Activated naive CD8-positive, alpha-beta T cell (primary cell): ENCODE measurements at regions not wholly inside any gene's neighbourhood (a gene's known extent, or its start where the extent isn't known, plus 50 kb on each side); places are given as distances from the start of the nearest gene placed in this dataset.
A peak's percentile ranks its signal among the peaks of the same experiment; 100 is the strongest.

Experiments
- H3K27ac Mint-ChIP-seq: one replicate; pipeline ENCODE4 v1.8.0; 2021; ENCODE audit warnings: mixed read lengths
- H3K27me3 Mint-ChIP-seq: one replicate; pipeline ENCODE4 v1.8.0; 2021; ENCODE audit warnings: mixed read lengths
- H3K36me3 Mint-ChIP-seq: one replicate; pipeline ENCODE4 v1.8.0; 2021; ENCODE audit warnings: mixed read lengths
- H3K4me1 Mint-ChIP-seq: one replicate; pipeline ENCODE4 v1.8.0; 2021; ENCODE audit warnings: low read depth, mixed read lengths
- H3K4me3 Mint-ChIP-seq: one replicate; pipeline ENCODE4 v1.8.0; 2021; ENCODE audit warnings: mild to moderate bottlenecking, mixed read lengths
- H3K9me3 Mint-ChIP-seq: one replicate; pipeline ENCODE4 v1.8.0; 2021; ENCODE audit warnings: low read depth, mixed read lengths

GRCh38 chr1:235019961-235020360, 108.7 kb downstream of the TOMM20 start:
- Mint-ChIP-seq H3K4me3 (no peak overlapping the region), H3K9me3 (peaks cover 4% of the 10 kb centered on the region), H3K36me3 (peaks cover 5% of the 10 kb centered on the region), H3K27me3 (no peaks in the 10 kb centered on the region), H3K4me1 (peaks cover 49% of the 10 kb centered on the region), H3K27ac (no peak overlapping the region)

- H3K36me3 Mint-ChIP-seq, result peaks cover 5% of the 10 kb centered on the region
Measured at GRCh38 chr1:235019471-235019870, 109.2 kb downstream of the TOMM20 start.

GRCh38 chr1:235018720-235019444, 109.8 kb downstream of the TOMM20 start:
- H3K27me3 Mint-ChIP-seq, result no peaks in the 10 kb centered on the region
- peaks cover 58% of the 10 kb centered on the region for H3K4me1 Mint-ChIP-seq
- H3K4me3 Mint-ChIP-seq, result peak overlapping the region; percentile 22
- peaks cover 5% of the 10 kb centered on the region for H3K36me3 Mint-ChIP-seq
- peaks cover 4% of the 10 kb centered on the region for H3K9me3 Mint-ChIP-seq
- H3K27ac Mint-ChIP-seq, result peak overlapping the region; percentile 66

More at GRCh38 chr1:235019471-235019870, 109.2 kb downstream of the TOMM20 start:
- Mint-ChIP-seq H3K4me3 (no peak overlapping the region), H3K27ac (no peak overlapping the region), H3K9me3 (peaks cover 4% of the 10 kb centered on the region), H3K27me3 (no peaks in the 10 kb centered on the region), H3K4me1 (peaks cover 54% of the 10 kb centered on the region)

GRCh38 chr1:235018161-235018560, 110.5 kb downstream of the TOMM20 start:
- H3K4me1 Mint-ChIP-seq, result peaks cover 63% of the 10 kb centered on the region
- H3K27ac Mint-ChIP-seq, result peak overlapping the region; percentile 66

GRCh38 chr1:235017719-235018118, 110.9 kb downstream of the TOMM20 start:
- H3K27ac Mint-ChIP-seq, result no peak overlapping the region
- H3K9me3 Mint-ChIP-seq, result peaks cover 4% of the 10 kb centered on the region
- H3K36me3 Mint-ChIP-seq, result peaks cover 5% of the 10 kb centered on the region
- H3K4me3 Mint-ChIP-seq, result no peak overlapping the region
- peaks cover 66% of the 10 kb centered on the region for H3K4me1 Mint-ChIP-seq
- H3K27me3 Mint-ChIP-seq, result no peaks in the 10 kb centered on the region

More at GRCh38 chr1:235018161-235018560, 110.5 kb downstream of the TOMM20 start:
- H3K36me3 Mint-ChIP-seq, result peaks cover 5% of the 10 kb centered on the region
- no peak overlapping the region for H3K4me3 Mint-ChIP-seq
- peaks cover 4% of the 10 kb centered on the region for H3K9me3 Mint-ChIP-seq
- H3K27me3 Mint-ChIP-seq, result no peaks in the 10 kb centered on the region

GRCh38 chr1:235017191-235017590, 111.4 kb downstream of the TOMM20 start:
- H3K9me3 Mint-ChIP-seq, result peaks cover 4% of the 10 kb centered on the region
- no peaks in the 10 kb centered on the region for H3K27me3 Mint-ChIP-seq
- H3K36me3 Mint-ChIP-seq, result peaks cover 5% of the 10 kb centered on the region
- peaks cover 66% of the 10 kb centered on the region for H3K4me1 Mint-ChIP-seq
- H3K4me3 Mint-ChIP-seq, result no peak overlapping the region
- no peak overlapping the region for H3K27ac Mint-ChIP-seq

- peaks cover 83% of the 10 kb centered on the region for H3K4me1 Mint-ChIP-seq
- H3K27me3 Mint-ChIP-seq, result no peaks in the 10 kb centered on the region
- H3K27ac Mint-ChIP-seq, result peak overlapping the region; percentile 95
- H3K36me3 Mint-ChIP-seq, result peaks cover 5% of the 10 kb centered on the region
- H3K9me3 Mint-ChIP-seq, result peaks cover 4% of the 10 kb centered on the region
- peak overlapping the region; percentile 63 for H3K4me3 Mint-ChIP-seq
Measured at GRCh38 chr1:235015291-235015985, 113.2 kb downstream of the TOMM20 start.

GRCh38 chr1:235014756-235015155, 113.9 kb downstream of the TOMM20 start:
- Mint-ChIP-seq H3K36me3 (peaks cover 5% of the 10 kb centered on the region), H3K9me3 (peaks cover 4% of the 10 kb centered on the region), H3K4me1 (peaks cover 87% of the 10 kb centered on the region), H3K27ac (peak overlapping the region; percentile 95), H3K4me3 (peak overlapping the region; percentile 9), H3K27me3 (no peaks in the 10 kb centered on the region)

GRCh38 chr1:235013512-235013911, 115.1 kb downstream of the TOMM20 start:
- H3K4me3 Mint-ChIP-seq, result no peak overlapping the region
- no peaks in the 10 kb centered on the region for H3K27me3 Mint-ChIP-seq
- H3K9me3 Mint-ChIP-seq, result peaks cover 4% of the 10 kb centered on the region
- H3K36me3 Mint-ChIP-seq, result peaks cover 3% of the 10 kb centered on the region
- H3K4me1 Mint-ChIP-seq, result peaks cover 85% of the 10 kb centered on the region
- peak overlapping the region; percentile 96 for H3K27ac Mint-ChIP-seq

GRCh38 chr1:235012436-235013210, 116.0 kb downstream of the TOMM20 start:
- H3K4me3 Mint-ChIP-seq, result peak overlapping the region; percentile 37
- H3K9me3 Mint-ChIP-seq, result no peaks in the 10 kb centered on the region
- no peaks in the 10 kb centered on the region for H3K27me3 Mint-ChIP-seq
- H3K27ac Mint-ChIP-seq, result peak overlapping the region; percentile 96
- no peaks in the 10 kb centered on the region for H3K36me3 Mint-ChIP-seq
- H3K4me1 Mint-ChIP-seq, result peaks cover 84% of the 10 kb centered on the region

GRCh38 chr1:235011599-235012435, 116.8 kb downstream of the TOMM20 start:
- H3K27ac Mint-ChIP-seq, result peak overlapping the region; percentile 96
- H3K27me3 Mint-ChIP-seq, result no peaks in the 10 kb centered on the region
- H3K4me3 Mint-ChIP-seq, result peak overlapping the region; percentile 78
- peaks cover 81% of the 10 kb centered on the region for H3K4me1 Mint-ChIP-seq
- H3K9me3 Mint-ChIP-seq, result no peaks in the 10 kb centered on the region
- H3K36me3 Mint-ChIP-seq, result no peaks in the 10 kb centered on the region

GRCh38 chr1:235011064-235011598, 117.5 kb downstream of the TOMM20 start:
- H3K4me1 Mint-ChIP-seq, result peaks cover 86% of the 10 kb centered on the region
- no peaks in the 10 kb centered on the region for H3K27me3 Mint-ChIP-seq
- H3K36me3 Mint-ChIP-seq, result no peaks in the 10 kb centered on the region
- no peaks in the 10 kb centered on the region for H3K9me3 Mint-ChIP-seq
- H3K27ac Mint-ChIP-seq, result peak overlapping the region; percentile 96
- H3K4me3 Mint-ChIP-seq, result peak overlapping the region; percentile 78

GRCh38 chr1:235009561-235010306, 118.9 kb downstream of the TOMM20 start:
- H3K4me1 Mint-ChIP-seq, result peaks cover 81% of the 10 kb centered on the region
- H3K27me3 Mint-ChIP-seq, result no peaks in the 10 kb centered on the region
- peak overlapping the region; percentile 52 for H3K4me3 Mint-ChIP-seq
- no peaks in the 10 kb centered on the region for H3K36me3 Mint-ChIP-seq
- H3K27ac Mint-ChIP-seq, result peak overlapping the region; percentile 96
- no peaks in the 10 kb centered on the region for H3K9me3 Mint-ChIP-seq
